A673 (cell line): ENCODE measurements at regions not wholly inside any gene's neighbourhood (a gene's known extent, or its start where the extent isn't known, plus 50 kb on each side); places are given as distances from the start of the nearest gene placed in this dataset.

Experiments used
- BruUV-seq: library from RNA; stranded (reverse); fragments of 400-500 nt; replicated peaks from 2 replicates; lab custom pipeline; 2021; lab: Mats Ljungman, UMichigan
- CTCF ChIA-PET: fragments of 300-600 bp; sonication (Branson Sonifier 250); formaldehyde crosslinking; loops from one replicate; lab custom pipeline; 2022; ENCODE audit warnings: antibody characterized with exemption; lab: Charles Lee
- POLR2A ChIA-PET: fragments of 300-600 bp; sonication (Branson Sonifier 250); formaldehyde crosslinking; loops from one replicate; lab custom pipeline; 2022; ENCODE audit warnings: antibody characterized with exemption; ENCODE audit not compliant: low non-redundant PET; lab: Charles Lee
- DNase-seq: peaks from one replicate; pipeline ENCODE4 v3.0.0-alpha.2; 2015; ENCODE audit warnings: low spot score
- H3K27ac ChIP-seq: fragments of 200-600 bp; sonication (generic); 2 replicates; pipeline ENCODE4 v1.5.1; 2016; ENCODE audit warnings: mixed run types, low read depth, mild to moderate bottlenecking, mixed read lengths, antibody characterized with exemption, low read length; ENCODE audit not compliant: poor library complexity, severe bottlenecking
- H3K27me3 ChIP-seq: fragments of 200-600 bp; sonication (generic); replicated peaks from 2 replicates; pipeline ENCODE4 v1.6.1; 2017; ENCODE audit warnings: mixed run types, low read depth, mild to moderate bottlenecking, mixed read lengths, antibody characterized with exemption, low read length; ENCODE audit not compliant: insufficient read depth, poor library complexity
- H3K36me3 ChIP-seq: fragments of 200-600 bp; sonication (generic); 2 replicates; pipeline ENCODE4 v1.6.1; 2016; ENCODE audit warnings: mixed run types, mild to moderate bottlenecking, mixed read lengths, antibody characterized with exemption, low read length; ENCODE audit not compliant: insufficient read depth, poor library complexity, severe bottlenecking
- H3K4me1 ChIP-seq: fragments of 200-600 bp; sonication (generic); 2 replicates; pipeline ENCODE4 v1.6.1; 2017; ENCODE audit warnings: mixed run types, mild to moderate bottlenecking, mixed read lengths, antibody characterized with exemption, low read length; ENCODE audit not compliant: insufficient read depth, poor library complexity, severe bottlenecking
- H3K4me3 ChIP-seq: fragments of 200-600 bp; sonication (generic); 2 replicates; pipeline ENCODE4 v1.5.1; 2016; ENCODE audit warnings: low read depth, mixed run types, mild to moderate bottlenecking, mixed read lengths, low read length; ENCODE audit not compliant: poor library complexity, severe bottlenecking
- H3K9me3 ChIP-seq: fragments of 200-600 bp; sonication (generic); 2 replicates; pipeline ENCODE4 v1.6.1; 2016; ENCODE audit warnings: mixed run types, low read depth, mild to moderate bottlenecking, mixed read lengths, antibody characterized with exemption, low read length; ENCODE audit not compliant: poor library complexity, severe bottlenecking
- EZH2 ChIP-seq: fragments of 200-600 bp; sonication (generic); IDR thresholded peaks from 2 replicates; pipeline ENCODE4 v1.6.1; 2017; ENCODE audit warnings: borderline replicate concordance, low read depth, mild to moderate bottlenecking, mixed read lengths, antibody characterized with exemption, low read length; ENCODE audit not compliant: poor library complexity, severe bottlenecking
- intact Hi-C: fragments of 100-400 bp; cut with micrococcal nuclease; formaldehyde crosslinking; loops from one replicate; pipeline ENCODE4 v1.10.0; 2022; ENCODE audit not compliant: unreplicated experiment
- TF ChIP-seq, protein P1 (sequence below): fragments of 300-800, 200-600 bp; sonication (generic); conservative IDR thresholded peaks from 2 replicates; pipeline ENCODE4 v1.5.1; 2017; ENCODE audit warnings: low read depth, mild to moderate bottlenecking, antibody characterized with exemption, low read length, moderate library complexity, mixed read lengths

DNA sequence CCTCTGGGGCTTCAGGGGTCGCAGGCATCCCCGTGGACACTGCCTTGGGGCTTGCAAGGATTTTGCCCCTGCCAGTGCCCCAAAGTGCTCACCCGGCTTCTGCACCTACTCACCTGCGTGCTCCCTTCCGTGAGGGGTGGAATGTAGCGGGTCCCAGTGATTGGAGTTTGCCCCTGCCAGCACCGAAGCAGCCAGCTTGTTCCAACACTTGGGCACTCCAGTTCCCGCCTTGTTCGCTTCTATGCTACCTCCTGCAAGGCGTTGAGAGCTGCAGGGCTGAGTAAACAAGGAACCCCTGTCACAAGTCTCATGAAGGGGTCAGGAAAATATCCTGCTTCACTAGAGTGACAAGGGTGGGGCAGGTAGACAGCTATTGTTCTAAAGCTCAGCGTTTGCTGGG is 631.5 kb downstream of the EPHA4 start:
- no TSS peak for BruUV-seq
- TF ChIP-seq, protein P1, sequence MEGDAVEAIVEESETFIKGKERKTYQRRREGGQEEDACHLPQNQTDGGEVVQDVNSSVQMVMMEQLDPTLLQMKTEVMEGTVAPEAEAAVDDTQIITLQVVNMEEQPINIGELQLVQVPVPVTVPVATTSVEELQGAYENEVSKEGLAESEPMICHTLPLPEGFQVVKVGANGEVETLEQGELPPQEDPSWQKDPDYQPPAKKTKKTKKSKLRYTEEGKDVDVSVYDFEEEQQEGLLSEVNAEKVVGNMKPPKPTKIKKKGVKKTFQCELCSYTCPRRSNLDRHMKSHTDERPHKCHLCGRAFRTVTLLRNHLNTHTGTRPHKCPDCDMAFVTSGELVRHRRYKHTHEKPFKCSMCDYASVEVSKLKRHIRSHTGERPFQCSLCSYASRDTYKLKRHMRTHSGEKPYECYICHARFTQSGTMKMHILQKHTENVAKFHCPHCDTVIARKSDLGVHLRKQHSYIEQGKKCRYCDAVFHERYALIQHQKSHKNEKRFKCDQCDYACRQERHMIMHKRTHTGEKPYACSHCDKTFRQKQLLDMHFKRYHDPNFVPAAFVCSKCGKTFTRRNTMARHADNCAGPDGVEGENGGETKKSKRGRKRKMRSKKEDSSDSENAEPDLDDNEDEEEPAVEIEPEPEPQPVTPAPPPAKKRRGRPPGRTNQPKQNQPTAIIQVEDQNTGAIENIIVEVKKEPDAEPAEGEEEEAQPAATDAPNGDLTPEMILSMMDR = no peak
- TF ChIP-seq EZH2 = no peak
- no peak for DNase-seq
- Histone ChIP-seq H3K36me3 (no peaks in the 10 kb centered on the region), H3K27me3 (no peaks in the 10 kb centered on the region), H3K9me3 (no peaks in the 10 kb centered on the region), H3K4me1 (no peaks in the 10 kb centered on the region), H3K27ac (no peak overlapping the region), H3K4me3 (no peak overlapping the region)
- intact Hi-C loops = no loop called here
- ChIA-PET POLR2A (interaction anchor here (0.7 kb wide), 1 partner anchor 450 kb away, joined by 3 read pairs; no protein-coding TSS in a partner anchor), CTCF (no interaction called here)

DNA sequence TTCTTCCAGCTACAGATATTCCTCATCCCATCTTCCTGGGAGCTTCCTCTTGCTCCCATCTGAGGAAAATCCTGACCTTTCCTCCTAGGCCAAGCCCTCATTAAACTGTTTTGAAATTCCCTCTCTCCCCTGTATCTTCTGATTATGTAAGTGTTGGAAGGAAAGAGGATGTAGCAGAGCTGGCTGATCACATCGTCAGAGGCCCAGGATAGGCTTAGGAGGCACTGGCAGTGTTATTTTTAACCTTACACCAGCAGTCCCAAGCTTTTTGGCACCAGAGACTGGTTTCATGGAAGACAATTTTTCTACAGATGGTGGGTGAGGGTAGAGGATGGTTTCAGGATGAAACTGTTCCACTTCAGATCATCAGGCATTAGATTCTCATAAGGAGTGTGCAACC is 630.4 kb downstream of the EPHA4 start:
- DNase-seq = no peak
- no TSS peak for BruUV-seq
- TF ChIP-seq, protein P1 = no peak
- TF ChIP-seq EZH2 = no peak
- H3K27me3 ChIP-seq = no peaks in the 10 kb centered on the region
- H3K27ac ChIP-seq = no peak overlapping the region
- H3K4me3 ChIP-seq = no peak overlapping the region
- H3K9me3 ChIP-seq = no peaks in the 10 kb centered on the region
- POLR2A ChIA-PET = no interaction called here
- H3K36me3 ChIP-seq = no peaks in the 10 kb centered on the region
- CTCF ChIA-PET = no interaction called here
- no peaks in the 10 kb centered on the region for H3K4me1 ChIP-seq
- intact Hi-C loops = no loop called here

DNA sequence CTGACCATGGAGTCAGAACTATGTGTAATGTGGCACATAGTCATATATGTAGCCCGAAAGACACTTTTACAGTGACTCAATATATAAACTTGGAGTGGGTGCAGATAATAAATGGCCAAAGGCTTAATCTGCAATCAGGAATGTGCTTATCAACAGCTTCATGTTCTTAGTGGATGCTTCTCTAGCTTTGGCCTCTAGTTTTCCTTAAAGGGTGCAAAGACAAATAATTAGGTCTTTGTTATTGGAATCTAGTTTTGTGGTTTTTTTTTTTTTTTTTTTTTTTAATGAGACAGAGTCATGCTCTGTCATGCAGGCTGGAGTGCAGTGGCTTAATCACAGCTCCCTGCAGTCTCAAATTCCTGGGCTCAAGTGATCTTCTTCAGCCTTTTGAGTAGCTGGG is 625.6 kb downstream of the EPHA4 start:
- ChIA-PET POLR2A (no interaction called here), CTCF (no interaction called here)
- DNase-seq = no peak
- H3K4me3 ChIP-seq = no peak overlapping the region
- no peaks in the 10 kb centered on the region for H3K4me1 ChIP-seq
- no peaks in the 10 kb centered on the region for H3K27me3 ChIP-seq
- no peak overlapping the region for H3K27ac ChIP-seq
- H3K36me3 ChIP-seq = no peaks in the 10 kb centered on the region
- intact Hi-C loops = no loop called here
- H3K9me3 ChIP-seq = no peaks in the 10 kb centered on the region
- TF ChIP-seq, protein P1 = no peak
- TF ChIP-seq EZH2 = no peak
- no TSS peak for BruUV-seq
